Activated CD4-positive, alpha-beta T cell treated with anti-CD3 and anti-CD28 coated beads for 1 hour (primary cell): ENCODE measurements at regions not wholly inside any gene's neighbourhood (a gene's known extent, or its start where the extent isn't known, plus 50 kb on each side); places are given as distances from the start of the nearest gene placed in this dataset.

ENCODE experiments used
- DNase-seq: peaks from one replicate; pipeline ENCODE4 v3.0.0-alpha.2; 2020

GRCh38 chr10:123563581-123563855, 102.6 kb upstream of the GPR26 start:
- DNase-seq = no peak

DNA sequence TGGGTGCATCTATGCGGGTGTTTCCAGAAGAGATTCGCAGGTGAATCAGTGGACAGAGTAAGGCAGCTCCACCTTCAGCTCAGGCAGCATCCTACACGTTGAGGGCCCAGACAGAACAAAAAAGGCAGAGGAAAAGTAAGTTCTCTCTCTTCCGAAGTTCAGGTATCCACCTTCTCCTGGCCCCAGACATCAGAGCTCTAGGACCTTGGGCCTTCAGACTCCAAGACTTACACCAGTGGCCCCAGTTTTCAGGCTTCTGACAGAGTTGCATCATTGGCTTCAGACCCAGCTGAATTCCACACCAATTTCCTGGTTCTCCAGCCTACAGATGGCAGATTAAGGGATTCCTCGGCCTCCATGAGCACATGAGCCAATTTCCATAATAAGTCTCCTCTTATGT, 102.2 kb upstream of the GPR26 start:
- no peak for DNase-seq

DNA sequence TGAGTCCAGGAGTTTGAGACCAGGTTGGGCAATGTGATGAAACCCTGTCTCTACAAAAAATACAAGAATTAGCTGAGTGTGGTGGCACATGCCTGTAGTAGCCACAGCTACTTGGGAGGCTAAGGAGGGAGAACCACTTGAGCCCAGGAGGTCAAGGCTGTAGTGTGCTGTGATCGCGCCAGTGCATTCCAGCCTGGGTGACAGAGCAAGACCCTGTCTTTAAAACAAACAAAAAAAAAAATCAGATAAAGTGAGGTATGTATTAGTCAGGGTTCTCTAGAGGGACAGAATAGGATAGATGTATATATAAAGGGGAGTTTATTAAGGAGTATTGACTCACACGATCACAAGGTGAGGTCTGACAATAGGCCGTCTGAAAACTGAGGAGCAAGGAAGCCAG, 101.5 kb upstream of the GPR26 start:
- DNase-seq = no peak

DNA sequence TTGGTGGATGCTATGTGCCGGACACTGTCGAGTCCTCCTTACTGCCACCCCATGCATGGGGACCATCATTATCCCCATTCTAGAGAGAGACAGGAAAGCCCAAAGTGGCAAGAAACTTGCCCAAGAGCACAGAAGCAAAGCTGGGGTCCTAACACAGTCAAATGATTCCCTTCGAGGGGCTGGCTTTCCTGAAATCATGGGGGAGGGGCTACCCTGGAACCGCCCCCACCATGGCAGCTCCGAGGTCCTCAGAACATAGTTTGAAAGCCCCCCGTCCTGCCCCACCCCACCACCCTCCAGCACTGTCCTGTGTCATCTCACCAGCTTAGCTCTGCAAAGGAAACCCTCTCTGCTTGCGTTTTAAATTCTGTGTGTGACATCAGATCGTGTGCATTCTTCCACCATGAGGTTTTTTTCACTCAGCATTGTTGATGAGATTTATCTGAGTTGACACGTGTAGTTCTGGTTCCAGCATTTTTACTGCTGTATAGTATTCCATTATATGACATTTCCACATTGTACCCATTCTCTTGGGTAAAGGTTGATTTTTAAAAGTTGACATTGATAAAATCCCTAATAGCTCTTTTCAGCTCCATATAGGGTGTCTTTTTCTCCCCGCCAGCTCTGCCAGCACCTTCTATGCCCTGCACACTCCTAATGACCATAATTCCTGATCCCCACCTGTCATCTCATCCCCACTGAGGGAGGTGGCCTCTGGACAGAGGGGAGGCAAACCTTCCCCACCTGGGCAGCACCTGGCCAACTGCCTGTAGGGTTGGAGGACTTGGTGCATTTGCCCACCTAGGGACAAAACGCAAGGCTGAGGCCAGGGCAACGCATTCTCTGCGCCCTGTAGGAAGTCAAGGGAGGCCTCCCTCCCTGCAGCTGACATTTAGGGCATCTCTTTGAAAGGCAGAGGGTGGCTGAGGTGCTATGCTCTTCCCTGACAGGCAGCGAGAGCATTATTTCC, 100.2 kb upstream of the GPR26 start:
- no peak for DNase-seq

DNA sequence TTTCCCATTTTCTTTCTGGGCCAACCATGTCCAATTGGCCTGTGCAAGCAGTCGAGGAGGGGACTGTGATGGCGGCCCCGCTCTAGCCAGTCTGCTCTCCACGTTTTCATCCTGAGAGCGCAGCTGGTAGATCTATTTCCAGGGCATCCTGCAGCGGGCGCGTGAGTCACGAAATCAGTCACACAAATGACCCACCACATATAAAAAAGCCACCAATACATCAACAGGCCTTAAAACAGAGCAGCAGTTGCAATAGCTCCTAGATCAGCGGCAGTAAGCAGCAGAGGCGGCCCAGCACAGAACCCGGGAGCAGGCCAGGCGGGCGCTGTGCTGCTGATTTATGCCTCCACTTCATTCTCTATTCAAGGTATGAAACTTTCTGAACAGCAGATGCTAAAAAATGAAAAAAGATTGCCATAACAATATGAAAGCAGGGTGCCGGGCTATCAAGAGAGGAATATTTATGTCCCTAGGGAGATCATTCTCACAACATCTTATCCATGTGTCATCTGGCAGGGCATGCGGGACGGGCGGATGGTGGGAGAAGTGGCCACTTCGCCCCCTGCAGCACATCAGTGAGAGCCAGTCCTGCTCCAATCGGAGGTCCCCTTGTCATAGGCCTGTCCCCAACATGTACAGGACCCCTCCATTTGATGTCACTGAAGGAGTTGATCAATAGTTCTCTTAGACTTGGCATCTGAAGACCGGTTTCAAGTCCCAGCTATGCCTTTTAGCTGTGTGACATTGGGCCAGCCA, 98.0 kb upstream of the GPR26 start:
- DNase-seq = no peak

GRCh38 chr10:123568751-123569150, 97.4 kb upstream of the GPR26 start:
- DNase-seq = no peak

- DNase-seq = no peak
These were observed 96.6 kb upstream of the GPR26 start for GRCh38 chr10:123569436-123570035.

GRCh38 chr10:123570051-123570897, 95.9 kb upstream of the GPR26 start:
- no peak for DNase-seq

DNA sequence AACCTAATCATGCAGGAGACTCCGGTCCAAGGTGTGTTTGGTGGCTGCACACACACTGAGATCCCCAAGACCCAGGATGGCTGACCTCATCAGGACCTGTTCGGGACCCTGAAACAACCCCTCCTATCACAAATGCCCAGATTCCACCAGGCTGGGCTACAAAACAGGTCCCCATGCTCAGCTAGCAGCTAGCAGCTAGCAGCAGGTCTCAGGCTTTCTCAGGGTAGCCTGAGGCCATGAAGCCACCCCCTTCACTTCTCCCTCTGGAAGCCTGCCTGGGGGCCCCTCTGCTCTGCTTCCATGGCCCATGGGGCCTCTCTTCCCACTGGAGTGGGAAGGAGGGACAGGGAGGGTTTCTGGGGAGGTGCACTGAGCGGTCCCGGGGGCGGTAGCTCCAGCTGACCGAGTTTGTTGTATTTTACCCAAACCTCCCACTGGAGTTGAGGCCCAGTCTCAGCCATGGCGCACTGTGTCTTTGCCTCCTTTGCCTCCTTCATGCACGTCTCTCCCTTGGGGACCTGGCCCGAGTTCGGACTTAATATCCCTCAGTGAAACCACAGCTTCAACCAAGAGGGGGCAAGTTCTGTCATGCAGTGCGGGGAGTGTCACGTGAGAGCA, 95.1 kb upstream of the GPR26 start:
- DNase-seq = no peak

- no peak for DNase-seq
These were observed 94.2 kb upstream of the GPR26 start for GRCh38 chr10:123571978-123572377.

DNA sequence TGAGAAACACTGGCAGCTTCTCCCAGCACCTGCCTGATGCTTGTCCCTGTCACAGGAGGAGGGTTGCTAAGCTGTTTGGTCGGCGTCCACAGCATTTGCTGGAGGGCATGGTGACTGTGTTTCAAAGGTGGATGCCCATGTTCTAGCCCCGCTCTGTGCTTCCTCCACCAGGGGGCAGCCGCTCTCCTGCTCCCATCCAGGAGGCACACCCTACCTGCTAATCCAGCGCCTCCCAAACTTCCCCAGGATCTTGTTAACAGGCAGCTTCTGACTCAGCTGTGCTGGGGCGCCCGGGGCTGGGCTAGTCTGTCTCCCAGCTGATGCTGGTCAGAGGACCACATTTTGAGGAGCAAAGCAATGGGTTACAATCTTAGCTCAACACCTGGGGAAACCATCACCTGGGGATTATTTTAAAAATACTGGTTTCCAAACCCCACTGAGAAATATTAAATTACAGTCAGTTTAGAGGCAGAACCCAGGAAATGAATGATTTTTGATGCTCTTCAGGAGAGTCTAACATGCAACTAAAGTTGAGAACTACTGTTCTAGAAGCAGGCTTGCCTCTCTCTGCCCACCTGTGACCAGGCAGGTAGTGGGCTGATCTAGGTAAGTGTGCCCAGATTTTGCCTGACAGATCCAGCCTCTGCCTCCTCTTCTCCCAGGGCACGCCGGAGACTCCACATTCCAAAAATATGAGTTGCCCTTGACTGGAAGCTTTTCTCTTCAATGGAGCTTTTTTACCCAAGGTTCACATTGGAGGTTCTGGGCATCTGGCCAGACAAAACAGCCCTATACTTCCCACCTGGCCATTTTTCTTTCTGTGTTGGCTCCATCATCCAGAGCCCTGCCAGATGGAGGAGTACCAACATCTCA, 92.7 kb upstream of the GPR26 start:
- no peak for DNase-seq

- no peak for DNase-seq
These were observed 92.0 kb upstream of the GPR26 start for GRCh38 chr10:123574109-123574698.

DNA sequence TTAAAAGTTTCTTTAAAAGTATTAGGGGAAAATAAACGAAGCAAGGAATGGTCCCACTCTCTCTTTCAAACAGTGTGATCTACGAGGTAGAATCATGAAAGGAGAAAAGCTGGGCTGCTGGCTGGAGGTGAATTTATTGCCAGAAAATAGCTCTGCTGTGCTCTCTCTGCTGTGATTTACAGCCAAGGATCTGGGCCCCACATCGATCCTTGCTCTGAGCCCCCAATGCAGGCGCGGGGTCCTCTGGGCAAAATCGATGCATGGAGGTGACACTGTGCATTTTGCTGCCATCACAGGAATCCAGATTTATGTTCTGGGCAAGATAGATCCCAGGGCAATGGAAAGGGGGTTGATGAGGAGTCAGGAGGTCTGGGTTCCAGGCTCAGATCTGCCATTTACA, 91.0 kb upstream of the GPR26 start:
- no peak for DNase-seq

GRCh38 chr10:123576706-123577105, 89.4 kb upstream of the GPR26 start:
- no peak for DNase-seq

GRCh38 chr10:123577921-123578461, 88.2 kb upstream of the GPR26 start:
- no peak for DNase-seq

GRCh38 chr10:123578721-123579120, 87.4 kb upstream of the GPR26 start:
- no peak for DNase-seq

DNA sequence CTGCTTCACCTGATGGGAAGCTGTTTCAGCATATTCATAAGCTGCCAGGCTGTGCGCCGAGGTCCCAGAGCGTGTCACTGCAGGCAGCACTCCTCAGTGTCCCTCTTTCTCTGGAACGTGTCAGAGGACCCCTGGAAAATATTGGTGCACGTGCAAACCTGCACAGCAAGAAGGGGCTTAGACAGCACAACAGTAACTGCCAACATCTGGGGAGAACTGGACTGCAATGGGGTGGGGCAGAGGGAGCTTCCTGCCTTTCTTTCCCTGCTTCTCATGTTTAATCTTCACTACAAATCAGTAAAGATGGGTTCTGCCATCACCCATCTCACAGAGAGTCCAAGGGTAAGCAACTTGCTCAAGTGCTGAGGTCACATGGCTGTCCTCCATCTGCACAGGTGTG, 86.5 kb upstream of the GPR26 start:
- no peak for DNase-seq

DNA sequence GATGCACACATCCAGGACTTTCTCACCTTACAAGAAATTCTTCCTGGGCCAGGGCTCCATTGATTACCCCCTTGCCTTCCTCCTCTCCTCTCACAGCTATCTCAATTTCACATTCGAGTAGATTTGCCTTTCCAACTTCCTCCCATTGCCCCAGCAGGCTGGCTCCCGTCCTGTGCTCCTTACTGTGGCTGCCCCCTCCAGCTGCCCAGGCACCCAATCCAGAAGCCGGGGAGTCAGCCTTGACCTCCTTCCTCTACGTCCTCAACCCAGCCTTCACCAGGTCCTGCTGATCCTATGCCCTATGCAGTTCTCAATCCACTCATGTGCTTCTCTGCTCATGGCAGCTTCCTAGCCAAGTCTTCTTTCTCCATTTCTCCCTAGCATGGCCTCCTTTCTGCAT, 85.7 kb upstream of the GPR26 start:
- no peak for DNase-seq

- no peak for DNase-seq
These were observed 84.5 kb upstream of the GPR26 start for GRCh38 chr10:123581656-123582055.

DNA sequence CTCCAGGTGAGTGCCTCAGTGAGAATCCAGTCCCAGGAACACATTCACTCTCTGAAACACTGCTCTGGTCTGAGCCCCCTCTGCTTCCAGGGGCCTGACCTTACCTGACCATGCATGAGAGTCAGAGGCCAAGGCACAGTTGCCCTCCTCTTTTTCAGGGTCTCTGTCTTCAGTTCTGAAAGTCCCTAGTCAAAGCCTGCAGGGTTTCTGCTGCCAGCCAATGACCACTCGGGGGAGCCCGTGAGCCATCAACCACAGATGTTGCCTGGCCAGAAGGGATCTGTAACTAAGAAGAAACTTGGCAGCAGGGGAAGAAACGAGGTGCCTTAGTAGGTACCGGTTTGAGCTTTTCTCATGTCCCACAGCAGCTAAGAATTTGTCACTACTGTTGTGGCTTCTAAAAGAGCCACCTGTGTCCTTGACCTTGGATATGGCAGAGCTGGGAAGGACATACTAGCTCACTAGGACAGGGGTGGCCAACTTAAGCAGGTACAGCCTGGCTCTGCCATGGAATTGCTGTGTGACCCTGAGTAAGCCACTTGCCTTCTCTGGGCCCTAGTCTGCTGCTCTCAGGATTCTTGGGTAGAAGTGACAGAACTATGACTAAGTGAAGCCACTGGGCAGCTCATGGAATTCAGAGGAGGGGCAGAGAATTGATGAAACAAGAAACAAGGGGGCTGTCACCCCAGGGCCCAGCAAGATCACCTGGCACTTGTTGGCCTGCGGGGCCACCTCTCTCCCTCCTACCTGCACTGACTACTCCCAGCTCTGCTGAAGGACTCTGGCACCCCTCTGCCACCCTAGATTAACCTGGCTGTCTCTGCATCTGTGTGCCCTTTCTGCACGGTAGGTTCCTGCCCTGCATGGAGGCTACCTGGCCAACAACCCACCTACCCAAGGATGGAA, 83.8 kb upstream of the GPR26 start:
- peak; percentile 35 for DNase-seq
